Retinal pigment epithelial cell (primary cell): ENCODE measurements at regions not wholly inside any gene's neighbourhood (a gene's known extent, or its start where the extent isn't known, plus 50 kb on each side); places are given as distances from the start of the nearest gene placed in this dataset.

ENCODE experiments used
- DNase-seq: peaks from one replicate; pipeline ENCODE4 v3.0.0-alpha.2; 2010; ENCODE audit warnings: low read depth
- H3K4me3 ChIP-seq: 2 replicates; pipeline ENCODE4 v1.5.1; 2011; ENCODE audit warnings: mild to moderate bottlenecking, low read length, control low read depth, moderate library complexity
- TF ChIP-seq, protein P1 (sequence below): conservative IDR thresholded peaks from 2 replicates; pipeline ENCODE4 v1.5.1; 2011; ENCODE audit warnings: low read depth, low read length, control low read depth, inconsistent platforms

- no peak for DNase-seq
- H3K4me3 ChIP-seq, result no peak overlapping the region
- TF ChIP-seq, protein P1, sequence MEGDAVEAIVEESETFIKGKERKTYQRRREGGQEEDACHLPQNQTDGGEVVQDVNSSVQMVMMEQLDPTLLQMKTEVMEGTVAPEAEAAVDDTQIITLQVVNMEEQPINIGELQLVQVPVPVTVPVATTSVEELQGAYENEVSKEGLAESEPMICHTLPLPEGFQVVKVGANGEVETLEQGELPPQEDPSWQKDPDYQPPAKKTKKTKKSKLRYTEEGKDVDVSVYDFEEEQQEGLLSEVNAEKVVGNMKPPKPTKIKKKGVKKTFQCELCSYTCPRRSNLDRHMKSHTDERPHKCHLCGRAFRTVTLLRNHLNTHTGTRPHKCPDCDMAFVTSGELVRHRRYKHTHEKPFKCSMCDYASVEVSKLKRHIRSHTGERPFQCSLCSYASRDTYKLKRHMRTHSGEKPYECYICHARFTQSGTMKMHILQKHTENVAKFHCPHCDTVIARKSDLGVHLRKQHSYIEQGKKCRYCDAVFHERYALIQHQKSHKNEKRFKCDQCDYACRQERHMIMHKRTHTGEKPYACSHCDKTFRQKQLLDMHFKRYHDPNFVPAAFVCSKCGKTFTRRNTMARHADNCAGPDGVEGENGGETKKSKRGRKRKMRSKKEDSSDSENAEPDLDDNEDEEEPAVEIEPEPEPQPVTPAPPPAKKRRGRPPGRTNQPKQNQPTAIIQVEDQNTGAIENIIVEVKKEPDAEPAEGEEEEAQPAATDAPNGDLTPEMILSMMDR, result no peak
These were observed 352.5 kb downstream of the CDH26 start for GRCh38 chr20:60310560-60311349.

GRCh38 chr20:60313191-60313590 lies 355.0 kb downstream of the CDH26 start:
- TF ChIP-seq, protein P1, result no peak
- no peak overlapping the region for H3K4me3 ChIP-seq
- no peak for DNase-seq

GRCh38 chr20:60313614-60314013 lies 355.4 kb downstream of the CDH26 start:
- H3K4me3 ChIP-seq, result no peak overlapping the region
- no peak for DNase-seq

DNA sequence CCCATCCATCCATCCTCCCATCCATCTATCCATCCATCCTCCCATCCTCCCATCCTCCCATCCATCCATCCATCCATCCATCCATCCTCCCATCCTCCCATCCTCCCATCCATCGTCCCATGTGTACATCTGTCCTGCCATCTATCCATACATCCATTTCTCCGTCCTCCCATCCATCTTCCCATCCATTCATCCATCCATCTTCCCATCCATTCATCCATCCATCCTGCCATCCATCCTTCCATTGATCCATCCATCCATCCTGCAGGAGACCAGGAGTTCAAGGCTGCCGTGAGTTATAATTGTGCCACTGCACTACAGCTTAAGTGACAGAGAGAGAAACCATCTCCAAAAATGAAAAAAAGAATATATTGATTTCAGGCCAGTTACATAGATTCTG lies 356.5 kb downstream of the CDH26 start:
- H3K4me3 ChIP-seq, result no peak overlapping the region
- DNase-seq, result no peak
- TF ChIP-seq, protein P1, result no peak

More at GRCh38 chr20:60313614-60314013, 355.4 kb downstream of the CDH26 start:
- TF ChIP-seq, protein P1, result no peak

- no peak overlapping the region for H3K4me3 ChIP-seq
- TF ChIP-seq, protein P1, result no peak
These were observed 358.4 kb downstream of the CDH26 start for GRCh38 chr20:60316476-60317158.

DNA sequence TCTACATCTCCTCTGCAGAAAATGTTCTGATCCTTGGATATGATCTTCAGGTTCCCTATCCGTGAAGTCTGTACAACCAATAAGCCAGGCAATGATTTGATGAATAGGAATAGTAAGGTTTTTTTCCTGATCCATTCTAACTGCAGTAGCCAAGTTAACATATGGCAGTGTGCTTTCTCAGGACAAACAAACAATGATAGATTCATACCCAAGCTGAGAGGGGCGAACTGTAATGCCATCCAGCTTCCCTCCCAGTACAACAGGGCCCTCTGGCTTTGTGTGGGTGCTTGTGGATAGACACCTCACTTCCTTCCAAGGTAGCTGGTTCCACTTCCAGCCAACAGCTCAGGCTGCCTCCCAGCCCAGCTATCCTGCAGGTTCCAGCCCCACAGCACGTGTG lies 359.2 kb downstream of the CDH26 start:
- TF ChIP-seq, protein P1, result no peak
- H3K4me3 ChIP-seq, result no peak overlapping the region
- no peak for DNase-seq

More at GRCh38 chr20:60316476-60317158, 358.4 kb downstream of the CDH26 start:
- DNase-seq, result no peak

GRCh38 chr20:60321601-60322000 lies 363.4 kb downstream of the CDH26 start:
- no peak for DNase-seq
- TF ChIP-seq, protein P1, result no peak

More at GRCh38 chr20:60321601-60322000, 363.4 kb downstream of the CDH26 start:
- H3K4me3 ChIP-seq, result no peak overlapping the region
